Loucy (cell line): ENCODE measurements at regions not wholly inside any gene's neighbourhood (a gene's known extent, or its start where the extent isn't known, plus 50 kb on each side); places are given as distances from the start of the nearest gene placed in this dataset.

Experiments
- H2AFZ ChIP-seq: fragments of 200-600 bp; sonication (generic); 2 replicates; pipeline ENCODE4 v1.6.0; 2016; ENCODE audit warnings: antibody characterized with exemption, mild to moderate bottlenecking, low read length, moderate library complexity
- H3F3A ChIP-seq: fragments of 200-600 bp; 2 replicates; pipeline ENCODE4 v1.6.0; 2016; ENCODE audit warnings: antibody characterized with exemption, low read depth, mild to moderate bottlenecking
- H3K27me3 ChIP-seq: fragments of 200-600 bp; sonication (generic); 2 replicates; pipeline ENCODE4 v1.6.1; 2014; ENCODE audit warnings: low read length, mild to moderate bottlenecking; ENCODE audit not compliant: insufficient read depth, poor library complexity, severe bottlenecking
- H3K36me3 ChIP-seq: fragments of 200-600 bp; sonication (generic); 2 replicates; pipeline ENCODE4 v1.6.1; 2016; ENCODE audit warnings: low read length; ENCODE audit not compliant: insufficient read depth
- H3K4me1 ChIP-seq: fragments of 200-600 bp; sonication (generic); 2 replicates; pipeline ENCODE4 v1.5.1; 2014; ENCODE audit warnings: low read length, mild to moderate bottlenecking; ENCODE audit not compliant: insufficient read depth, poor library complexity, severe bottlenecking
- H3K4me2 ChIP-seq: fragments of 200-600 bp; sonication (generic); 2 replicates; pipeline ENCODE4 v1.6.0; 2014; ENCODE audit warnings: antibody characterized with exemption, low read length, low read depth, mild to moderate bottlenecking; ENCODE audit not compliant: poor library complexity, severe bottlenecking
- H3K4me3 ChIP-seq: fragments of 200-600 bp; sonication (generic); 2 replicates; pipeline ENCODE4 v1.5.1; 2014; ENCODE audit warnings: low read length, mild to moderate bottlenecking, mixed read lengths; ENCODE audit not compliant: poor library complexity, severe bottlenecking
- H3K79me2 ChIP-seq: fragments of 200-600 bp; sonication (generic); 2 replicates; pipeline ENCODE4 v1.6.1; 2014; ENCODE audit warnings: low read length; ENCODE audit not compliant: insufficient read depth
- H3K9ac ChIP-seq: fragments of 200-600 bp; sonication (generic); 2 replicates; pipeline ENCODE4 v1.6.0; 2014; ENCODE audit warnings: mild to moderate bottlenecking, low read depth, low read length, moderate library complexity; ENCODE audit not compliant: poor library complexity, severe bottlenecking
- H3K9me2 ChIP-seq: fragments of 200-600 bp; sonication (generic); replicated peaks from 2 replicates; pipeline ENCODE4 v1.6.1; 2016; ENCODE audit warnings: low read depth, low read length, mixed read lengths
- H3K9me3 ChIP-seq: fragments of 200-600 bp; sonication (generic); 2 replicates; pipeline ENCODE4 v1.6.1; 2014; ENCODE audit warnings: mild to moderate bottlenecking, antibody characterized with exemption, low read length, low read depth; ENCODE audit not compliant: insufficient read depth
- H4K20me1 ChIP-seq: fragments of 200-600 bp; sonication (generic); 2 replicates; pipeline ENCODE4 v1.6.0; 2014; ENCODE audit warnings: antibody characterized with exemption, low read length, mild to moderate bottlenecking; ENCODE audit not compliant: insufficient read depth, poor library complexity, severe bottlenecking
- EZH2phosphoT487 ChIP-seq: fragments of 200-600 bp; IDR thresholded peaks from 2 replicates; pipeline ENCODE4 v1.6.1; 2018; ENCODE audit warnings: antibody characterized with exemption, mild to moderate bottlenecking, moderate library complexity, borderline replicate concordance
- TF ChIP-seq, protein P1 (sequence below): fragments of 200-600 bp; sonication (generic); conservative IDR thresholded peaks from 2 replicates; pipeline ENCODE4 v1.5.1; 2014; ENCODE audit warnings: mild to moderate bottlenecking, antibody characterized with exemption, low read length

DNA sequence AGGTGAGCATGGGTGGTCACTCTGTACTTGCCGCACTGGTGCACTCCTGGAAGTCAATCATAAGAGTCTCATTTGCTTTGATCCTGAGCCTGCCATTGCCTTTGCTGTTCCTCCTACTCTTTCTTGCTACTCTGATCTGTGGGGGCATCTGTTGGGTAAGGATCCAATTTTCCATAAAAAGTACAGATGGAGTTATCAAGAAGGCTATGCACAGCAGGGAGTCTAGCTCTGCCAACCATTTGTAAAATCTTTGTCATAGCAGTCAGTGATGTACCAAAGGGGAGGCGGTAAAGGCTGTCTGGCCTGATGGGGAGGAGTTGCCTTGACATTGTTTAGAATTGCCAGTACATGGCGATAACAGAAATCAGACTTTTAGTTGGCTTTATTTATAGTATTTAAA lies 109.0 kb upstream of the PLPPR1 start:
- H3K27me3 ChIP-seq: no peaks in the 10 kb centered on the region
- no peak overlapping the region for H3K4me2 ChIP-seq
- H3K36me3 ChIP-seq: no peaks in the 10 kb centered on the region
- no peaks in the 10 kb centered on the region for H3K9me3 ChIP-seq
- H3K4me1 ChIP-seq: no peaks in the 10 kb centered on the region
- no peak for TF ChIP-seq EZH2phosphoT487
- TF ChIP-seq, protein P1, sequence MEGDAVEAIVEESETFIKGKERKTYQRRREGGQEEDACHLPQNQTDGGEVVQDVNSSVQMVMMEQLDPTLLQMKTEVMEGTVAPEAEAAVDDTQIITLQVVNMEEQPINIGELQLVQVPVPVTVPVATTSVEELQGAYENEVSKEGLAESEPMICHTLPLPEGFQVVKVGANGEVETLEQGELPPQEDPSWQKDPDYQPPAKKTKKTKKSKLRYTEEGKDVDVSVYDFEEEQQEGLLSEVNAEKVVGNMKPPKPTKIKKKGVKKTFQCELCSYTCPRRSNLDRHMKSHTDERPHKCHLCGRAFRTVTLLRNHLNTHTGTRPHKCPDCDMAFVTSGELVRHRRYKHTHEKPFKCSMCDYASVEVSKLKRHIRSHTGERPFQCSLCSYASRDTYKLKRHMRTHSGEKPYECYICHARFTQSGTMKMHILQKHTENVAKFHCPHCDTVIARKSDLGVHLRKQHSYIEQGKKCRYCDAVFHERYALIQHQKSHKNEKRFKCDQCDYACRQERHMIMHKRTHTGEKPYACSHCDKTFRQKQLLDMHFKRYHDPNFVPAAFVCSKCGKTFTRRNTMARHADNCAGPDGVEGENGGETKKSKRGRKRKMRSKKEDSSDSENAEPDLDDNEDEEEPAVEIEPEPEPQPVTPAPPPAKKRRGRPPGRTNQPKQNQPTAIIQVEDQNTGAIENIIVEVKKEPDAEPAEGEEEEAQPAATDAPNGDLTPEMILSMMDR: no peak
- H3K9ac ChIP-seq: no peak overlapping the region
- H3F3A ChIP-seq: no peaks in the 10 kb centered on the region
- H3K9me2 ChIP-seq: no peaks in the 10 kb centered on the region
- no peak overlapping the region for H3K4me3 ChIP-seq
- no peak overlapping the region for H2AFZ ChIP-seq
- H3K79me2 ChIP-seq: no peaks in the 10 kb centered on the region
- no peaks in the 10 kb centered on the region for H4K20me1 ChIP-seq

DNA sequence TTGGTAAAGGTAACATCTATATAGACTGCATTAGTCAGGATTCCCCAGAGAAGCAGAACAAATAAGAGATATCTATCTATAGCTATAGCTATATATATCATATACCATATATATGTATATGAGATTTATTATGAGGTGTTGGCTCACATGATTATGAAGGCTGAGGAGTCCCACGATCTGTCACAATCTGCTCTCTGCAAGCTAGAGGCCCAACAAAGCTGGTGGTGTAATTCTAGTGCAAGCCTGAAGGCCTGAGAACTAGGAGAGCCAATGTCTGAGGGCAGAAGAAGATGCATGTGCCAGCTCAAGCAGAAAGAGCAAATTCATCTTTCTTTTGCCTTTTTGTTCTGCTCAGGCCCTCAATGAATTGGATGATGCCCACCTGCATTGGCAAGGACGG lies 102.2 kb upstream of the PLPPR1 start:
- no peaks in the 10 kb centered on the region for H4K20me1 ChIP-seq
- H3F3A ChIP-seq: no peaks in the 10 kb centered on the region
- H3K36me3 ChIP-seq: no peaks in the 10 kb centered on the region
- H2AFZ ChIP-seq: no peak overlapping the region
- H3K4me1 ChIP-seq: no peaks in the 10 kb centered on the region
- no peaks in the 10 kb centered on the region for H3K79me2 ChIP-seq
- no peaks in the 10 kb centered on the region for H3K9me2 ChIP-seq
- H3K4me3 ChIP-seq: no peak overlapping the region
- no peak for TF ChIP-seq EZH2phosphoT487
- H3K9me3 ChIP-seq: no peaks in the 10 kb centered on the region
- no peak overlapping the region for H3K9ac ChIP-seq
- no peaks in the 10 kb centered on the region for H3K27me3 ChIP-seq
- H3K4me2 ChIP-seq: no peak overlapping the region

DNA sequence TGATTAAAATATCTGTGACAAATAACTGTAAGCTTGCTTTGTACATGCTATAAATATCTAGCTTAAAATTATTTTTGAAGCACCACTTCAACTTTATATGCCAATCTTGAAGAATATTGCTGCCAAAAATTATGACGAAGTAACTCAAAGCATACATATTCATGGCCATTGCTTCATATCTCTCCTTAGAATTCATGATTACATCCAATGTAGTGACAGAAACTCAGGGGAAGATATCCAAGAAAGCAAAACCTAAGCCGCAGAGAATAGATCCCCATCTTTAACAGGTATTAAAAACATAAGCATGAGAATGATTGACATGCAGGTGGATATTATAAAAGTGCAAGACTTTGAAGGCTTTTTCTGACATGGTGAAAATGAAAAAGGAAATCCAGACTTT lies 100.8 kb upstream of the PLPPR1 start:
- Histone ChIP-seq H3K27me3 (no peaks in the 10 kb centered on the region), H2AFZ (no peak overlapping the region), H3K4me1 (no peaks in the 10 kb centered on the region), H3K9me3 (no peaks in the 10 kb centered on the region), H3F3A (no peaks in the 10 kb centered on the region), H3K36me3 (no peaks in the 10 kb centered on the region), H3K4me3 (no peak overlapping the region), H3K79me2 (no peaks in the 10 kb centered on the region), H3K9ac (no peak overlapping the region), H4K20me1 (no peaks in the 10 kb centered on the region), H3K9me2 (no peaks in the 10 kb centered on the region), H3K4me2 (no peak overlapping the region)
- no peak for TF ChIP-seq EZH2phosphoT487
- TF ChIP-seq, protein P1: no peak

DNA sequence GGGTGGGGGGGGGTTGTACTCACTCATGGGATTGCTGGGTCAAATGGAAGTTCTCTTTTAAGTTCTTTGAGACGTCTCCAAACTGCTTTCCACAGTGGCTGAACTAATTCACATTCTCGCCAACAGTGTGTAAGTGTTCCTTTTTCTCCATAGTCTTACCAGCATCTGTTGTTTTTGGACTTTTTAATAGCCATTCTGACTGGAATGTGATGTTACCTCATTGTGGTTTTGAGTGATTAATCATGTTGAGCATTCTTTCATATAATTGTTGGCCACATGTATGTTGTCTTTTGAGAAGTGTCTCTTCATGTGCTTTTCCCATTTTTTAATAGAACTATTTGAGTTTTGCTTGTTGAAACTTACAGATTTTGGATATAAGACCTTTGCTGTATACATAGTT lies 94.9 kb upstream of the PLPPR1 start:
- Histone ChIP-seq H3K9me2 (no peaks in the 10 kb centered on the region), H3F3A (no peaks in the 10 kb centered on the region), H3K4me3 (no peak overlapping the region), H3K9me3 (no peaks in the 10 kb centered on the region), H4K20me1 (no peaks in the 10 kb centered on the region), H3K27me3 (no peaks in the 10 kb centered on the region), H3K79me2 (no peaks in the 10 kb centered on the region), H3K36me3 (no peaks in the 10 kb centered on the region), H2AFZ (no peak overlapping the region), H3K4me2 (no peak overlapping the region), H3K9ac (no peak overlapping the region), H3K4me1 (no peaks in the 10 kb centered on the region)
- TF ChIP-seq EZH2phosphoT487: no peak
- TF ChIP-seq, protein P1: no peak
